Gastrocnemius medialis (tissue), 4 donors: ENCODE measurements at regions not wholly inside any gene's neighbourhood (a gene's known extent, or its start where the extent isn't known, plus 50 kb on each side); places are given as distances from the start of the nearest gene placed in this dataset.

ENCODE experiments used
- POLR2A ChIP-seq, 2 donors: fragments of 450-650 bp; IDR thresholded peaks; one replicate each; pipeline ENCODE4 v1.6.1; 2017; ENCODE audit warnings: antibody characterized with exemption in 2 of 2, mild to moderate bottlenecking in 2 of 2, moderate library complexity in 2 of 2
- TF ChIP-seq, protein P1 (sequence below), 5 experiments: fragments of 450-650 bp in 3 of 5; fragments of 200-600 bp in 2 of 5; sonication (generic) in 2 of 5; IDR thresholded peaks in 4 of 5; conservative IDR thresholded peaks in 1 of 5; 1 replicate in 4 of 5; 2 replicates in 1 of 5; pipeline ENCODE4 v1.5.1; 2016 to 2019; ENCODE audit warnings: antibody characterized with exemption in 5 of 5, mild to moderate bottlenecking in 3 of 5, moderate library complexity in 3 of 5

GRCh38 chr17:77859035-77859810 is 99.3 kb upstream of the TNRC6C start:
- TF ChIP-seq, protein P1, sequence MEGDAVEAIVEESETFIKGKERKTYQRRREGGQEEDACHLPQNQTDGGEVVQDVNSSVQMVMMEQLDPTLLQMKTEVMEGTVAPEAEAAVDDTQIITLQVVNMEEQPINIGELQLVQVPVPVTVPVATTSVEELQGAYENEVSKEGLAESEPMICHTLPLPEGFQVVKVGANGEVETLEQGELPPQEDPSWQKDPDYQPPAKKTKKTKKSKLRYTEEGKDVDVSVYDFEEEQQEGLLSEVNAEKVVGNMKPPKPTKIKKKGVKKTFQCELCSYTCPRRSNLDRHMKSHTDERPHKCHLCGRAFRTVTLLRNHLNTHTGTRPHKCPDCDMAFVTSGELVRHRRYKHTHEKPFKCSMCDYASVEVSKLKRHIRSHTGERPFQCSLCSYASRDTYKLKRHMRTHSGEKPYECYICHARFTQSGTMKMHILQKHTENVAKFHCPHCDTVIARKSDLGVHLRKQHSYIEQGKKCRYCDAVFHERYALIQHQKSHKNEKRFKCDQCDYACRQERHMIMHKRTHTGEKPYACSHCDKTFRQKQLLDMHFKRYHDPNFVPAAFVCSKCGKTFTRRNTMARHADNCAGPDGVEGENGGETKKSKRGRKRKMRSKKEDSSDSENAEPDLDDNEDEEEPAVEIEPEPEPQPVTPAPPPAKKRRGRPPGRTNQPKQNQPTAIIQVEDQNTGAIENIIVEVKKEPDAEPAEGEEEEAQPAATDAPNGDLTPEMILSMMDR (IDR thresholded peaks at IDR 0.05 in 4 of 5, conservative IDR thresholded peaks at IDR 0.05 in 1 of 5): no peak
- TF ChIP-seq POLR2A (IDR thresholded peaks at IDR 0.05): no peak
